Upper lobe of left lung (tissue), 6 donors: ENCODE measurements at regions not wholly inside any gene's neighbourhood (a gene's known extent, or its start where the extent isn't known, plus 50 kb on each side); places are given as distances from the start of the nearest gene placed in this dataset.

ENCODE experiments used
- ATAC-seq, 2 donors: fragments of 200-7000 bp; cut with Tn5 transposase; one replicate each; pipeline ENCODE4 v1.9.1; 2022; ENCODE audit warnings: mild to moderate bottlenecking in 2 of 2, moderate library complexity in 2 of 2; ENCODE audit not compliant: low FRiP score in 2 of 2
- DNase-seq, 2 donors: peaks; one replicate each; pipeline ENCODE4 v3.0.0-alpha.2; 2019 to 2020
- H3K27ac ChIP-seq, 4 donors: fragments of 200-600 bp; sonication (generic); one replicate each; pipeline ENCODE4 v1.5.1; 2016 to 2019
- H3K27me3 ChIP-seq, 4 donors: fragments of 200-600 bp; sonication (generic); one replicate each; pipeline ENCODE4 v1.5.1; 2017 to 2019
- H3K36me3 ChIP-seq, 4 donors: fragments of 200-600 bp; sonication (generic); one replicate each; pipeline ENCODE4 v1.5.1; 2016 to 2019
- H3K4me1 ChIP-seq, 4 donors: fragments of 200-600 bp; sonication (generic); one replicate each; pipeline ENCODE4 v1.5.1; 2018 to 2019
- H3K4me3 ChIP-seq, 4 donors: fragments of 200-600 bp; sonication (generic); one replicate each; pipeline ENCODE4 v1.5.1; 2017 to 2019; ENCODE audit warnings: mild to moderate bottlenecking in 2 of 4, moderate library complexity in 1 of 4
- H3K9me3 ChIP-seq, 4 donors: fragments of 200-600 bp; sonication (generic); one replicate each; pipeline ENCODE4 v1.5.1; 2018 to 2019
- CTCF ChIP-seq, 6 experiments: fragments of 450-650 bp in 4 of 6; fragments of 200-600 bp in 2 of 6; sonication (generic) in 2 of 6; IDR thresholded peaks; one replicate each; pipeline ENCODE4 v1.5.1; 2016 to 2019; ENCODE audit warnings: antibody characterized with exemption in 6 of 6
- EP300 ChIP-seq, 4 donors: sonication (generic); formaldehyde crosslinking; IDR thresholded peaks; one replicate each; pipeline ENCODE4 v1.5.1; 2017; ENCODE audit warnings: antibody characterized with exemption in 4 of 4, control low read depth in 2 of 4
- POLR2A ChIP-seq, 4 donors: fragments of 450-650 bp; IDR thresholded peaks; one replicate each; pipeline ENCODE4 v1.5.1; 2016 to 2017; ENCODE audit warnings: antibody characterized with exemption in 4 of 4, mild to moderate bottlenecking in 2 of 4
- POLR2AphosphoS5 ChIP-seq, 2 donors: sonication (generic); formaldehyde crosslinking; IDR thresholded peaks; one replicate each; pipeline ENCODE4 v1.5.1; 2017; ENCODE audit warnings: antibody characterized with exemption in 2 of 2
- WGBS, 2 donors: methylation state at CpG; one replicate each; pipeline ENCODE4 v1.1.5; 2017 to 2018; 5-methylcytosine and 5-hydroxymethylcytosine counted together
- donor health status: DM: no; HTN: no; CAD: no; lungs with moderate emphysema.
- donor health status: DM: no; HTN: yes; CAD: no; lungs with severe emphysema.

- Histone ChIP-seq H3K4me3 (no peak overlapping the region), H3K36me3 (no peaks in the 10 kb centered on the region), H3K27me3 (no peaks in the 10 kb centered on the region), H3K4me1 (no peaks in the 10 kb centered on the region), H3K27ac (no peak overlapping the region), H3K9me3 (no peaks in the 10 kb centered on the region)
- TF ChIP-seq POLR2AphosphoS5 (IDR thresholded peaks at IDR 0.05): no peak
- no peak for TF ChIP-seq EP300 (IDR thresholded peaks at IDR 0.05)
- TF ChIP-seq POLR2A (IDR thresholded peaks at IDR 0.05): no peak
- no peak for TF ChIP-seq CTCF (IDR thresholded peaks at IDR 0.05)
- DNase-seq (no peak), ATAC-seq (no peak)
- WGBS, 2 donors: 77 to 86% methylated on average over 5 of the region's 5 CpGs
Observed at GRCh38 chr5:135213027-135213386, 179.0 kb upstream of the PITX1 start.

DNA sequence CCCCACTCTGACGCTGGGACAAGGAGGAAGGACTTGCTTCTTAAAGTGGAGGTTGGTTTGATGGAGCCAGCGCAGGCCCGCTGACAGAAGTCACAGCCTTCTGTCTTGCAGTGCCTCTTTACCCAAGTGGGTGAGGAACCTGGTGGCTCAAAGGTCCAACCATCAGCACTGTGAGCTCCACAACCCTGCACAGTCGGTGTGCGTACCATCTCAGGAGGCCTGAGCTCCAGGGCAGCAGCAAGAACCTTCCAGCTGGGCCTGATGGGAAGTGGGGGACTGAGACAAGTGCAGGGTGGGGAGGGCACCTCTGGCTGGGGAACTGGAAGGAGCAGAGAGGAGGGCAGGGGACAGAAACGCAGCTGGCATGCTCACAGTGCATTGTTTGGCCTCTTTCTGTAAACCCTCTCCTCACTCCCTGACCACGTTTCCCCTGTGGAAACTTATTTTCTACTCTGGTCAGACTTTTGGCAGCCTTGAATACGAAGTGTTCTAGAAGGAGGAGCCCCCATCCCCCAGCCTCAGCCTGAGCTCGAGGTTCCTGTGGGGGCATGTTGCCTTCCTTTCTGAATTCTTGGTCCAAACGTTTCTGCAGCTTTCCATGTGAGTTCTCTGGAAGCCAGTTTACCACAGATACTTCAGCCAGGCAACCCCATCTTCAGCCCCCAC, 178.5 kb upstream of the PITX1 start:
- TF ChIP-seq EP300 (IDR thresholded peaks at IDR 0.05) (no peak), CTCF (IDR thresholded peaks at IDR 0.05) (no peak), POLR2AphosphoS5 (IDR thresholded peaks at IDR 0.05) (no peak), POLR2A (IDR thresholded peaks at IDR 0.05) (no peak)
- H3K27me3 ChIP-seq: no peaks in the 10 kb centered on the region
- H3K4me1 ChIP-seq: no peaks in the 10 kb centered on the region
- 57 to 77% methylated on average over 6 to 10 of the region's 10 CpGs for WGBS, 2 donors
- ATAC-seq: no peak
- H3K9me3 ChIP-seq: no peaks in the 10 kb centered on the region
- H3K27ac ChIP-seq: no peak overlapping the region
- H3K36me3 ChIP-seq: no peaks in the 10 kb centered on the region
- H3K4me3 ChIP-seq: no peak overlapping the region
- DNase-seq: no peak

DNA sequence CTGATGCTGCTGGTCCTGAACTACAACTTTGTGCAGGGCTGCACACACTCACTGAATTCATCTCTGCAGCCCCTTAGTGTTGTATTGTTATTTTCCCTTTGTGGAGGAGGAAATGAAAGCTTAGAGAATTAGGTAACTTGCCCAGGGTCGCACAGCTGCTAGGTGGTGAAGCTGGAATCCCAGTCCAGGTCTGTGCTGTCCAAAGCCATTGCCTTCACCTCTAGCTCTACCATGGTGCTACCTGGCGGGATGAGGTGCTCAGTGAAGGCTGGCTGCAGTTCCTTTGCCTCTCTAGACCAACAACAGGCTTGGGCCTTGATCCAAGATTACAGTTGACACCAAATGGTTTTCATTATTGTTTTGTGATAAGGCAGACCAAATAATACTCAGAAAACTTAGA, 177.8 kb upstream of the PITX1 start:
- Histone ChIP-seq H3K27ac (no peak overlapping the region), H3K9me3 (no peaks in the 10 kb centered on the region), H3K4me3 (no peak overlapping the region), H3K4me1 (no peaks in the 10 kb centered on the region), H3K27me3 (no peaks in the 10 kb centered on the region), H3K36me3 (no peaks in the 10 kb centered on the region)
- no peak for DNase-seq
- ATAC-seq: no peak
- WGBS, 2 donors: 21 to 82% methylated on average over 2 of the region's 2 CpGs
- TF ChIP-seq POLR2A (IDR thresholded peaks at IDR 0.05) (no peak), POLR2AphosphoS5 (IDR thresholded peaks at IDR 0.05) (no peak)

GRCh38 chr5:135211083-135211790, 177.2 kb upstream of the PITX1 start:
- H3K4me1 ChIP-seq: no peaks in the 10 kb centered on the region
- TF ChIP-seq EP300 (IDR thresholded peaks at IDR 0.05): no peak
- TF ChIP-seq POLR2A (IDR thresholded peaks at IDR 0.05): no peak
- no peak for TF ChIP-seq POLR2AphosphoS5 (IDR thresholded peaks at IDR 0.05)
- TF ChIP-seq CTCF (IDR thresholded peaks at IDR 0.05): no peak
- DNase-seq: no peak
- H3K4me3 ChIP-seq: no peak overlapping the region
- 84 to 85% methylated on average over 9 of the region's 9 CpGs for WGBS, 2 donors
- H3K27me3 ChIP-seq: no peaks in the 10 kb centered on the region
- H3K36me3 ChIP-seq: no peaks in the 10 kb centered on the region
- H3K9me3 ChIP-seq: no peaks in the 10 kb centered on the region
- H3K27ac ChIP-seq: no peak overlapping the region
- no peak for ATAC-seq

GRCh38 chr5:135210286-135211055, 176.4 kb upstream of the PITX1 start:
- no peak overlapping the region for H3K4me3 ChIP-seq
- no peak overlapping the region for H3K27ac ChIP-seq

More at GRCh38 chr5:135210286-135211055, 176.4 kb upstream of the PITX1 start:
- Histone ChIP-seq H3K4me1 (no peaks in the 10 kb centered on the region), H3K36me3 (no peaks in the 10 kb centered on the region), H3K9me3 (no peaks in the 10 kb centered on the region), H3K27me3 (no peaks in the 10 kb centered on the region)
- DNase-seq (no peak), ATAC-seq (no peak)
- no peak for TF ChIP-seq EP300 (IDR thresholded peaks at IDR 0.05)
- TF ChIP-seq POLR2A (IDR thresholded peaks at IDR 0.05): no peak
- TF ChIP-seq POLR2AphosphoS5 (IDR thresholded peaks at IDR 0.05): no peak
- TF ChIP-seq CTCF (IDR thresholded peaks at IDR 0.05): no peak
- 88 to 91% methylated on average over 9 to 10 of the region's 10 CpGs for WGBS, 2 donors
